HG03571 (cell line): ENCODE measurements at regions not wholly inside any gene's neighbourhood (a gene's known extent, or its start where the extent isn't known, plus 50 kb on each side); places are given as distances from the start of the nearest gene placed in this dataset.

Experiments used
- ATAC-seq: cut with Tn5 transposase; IDR thresholded peaks from one replicate; pipeline ENCODE4 v1.9.1; 2021; ENCODE audit not compliant: unreplicated experiment

DNA sequence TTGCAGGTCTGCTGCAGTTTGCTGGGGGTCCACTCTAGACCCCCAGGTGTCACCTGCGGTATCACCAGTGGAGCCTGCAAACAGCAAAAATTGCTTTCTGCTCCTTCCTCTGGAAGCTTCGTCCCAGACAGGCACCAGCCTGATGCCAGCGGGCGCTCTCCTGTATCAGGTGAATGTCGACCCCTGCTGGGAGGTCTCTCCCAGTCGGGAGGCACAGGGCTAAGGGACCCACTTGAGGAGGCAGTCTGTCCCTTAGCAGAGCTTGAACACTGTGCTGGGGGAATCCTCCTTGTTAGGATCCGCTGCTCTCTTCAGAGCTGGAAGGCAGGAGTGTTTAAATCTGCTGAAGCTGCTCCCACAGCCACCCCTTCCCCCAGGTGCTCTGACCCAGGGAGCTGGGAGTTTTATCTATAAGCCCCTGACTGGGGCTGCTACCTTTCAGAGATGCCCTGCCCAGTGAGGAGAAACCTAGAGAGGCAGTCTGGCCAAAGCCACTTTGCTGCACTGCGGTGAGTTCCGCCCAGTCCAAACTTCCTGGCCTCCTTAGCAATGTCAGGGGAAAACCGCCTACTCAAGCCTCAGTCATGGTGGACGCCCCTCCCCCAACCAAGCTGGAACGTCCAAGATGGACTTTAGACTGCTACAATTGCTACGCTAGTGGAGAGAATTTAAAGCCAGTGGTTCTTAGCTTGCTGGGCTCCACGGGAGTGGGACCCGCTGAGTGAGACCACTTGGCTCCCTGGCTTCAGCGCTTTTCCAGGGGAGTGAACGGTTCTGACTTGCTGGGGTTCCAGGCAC is 652.5 kb downstream of the KCNJ3 start:
- no peak for ATAC-seq

DNA sequence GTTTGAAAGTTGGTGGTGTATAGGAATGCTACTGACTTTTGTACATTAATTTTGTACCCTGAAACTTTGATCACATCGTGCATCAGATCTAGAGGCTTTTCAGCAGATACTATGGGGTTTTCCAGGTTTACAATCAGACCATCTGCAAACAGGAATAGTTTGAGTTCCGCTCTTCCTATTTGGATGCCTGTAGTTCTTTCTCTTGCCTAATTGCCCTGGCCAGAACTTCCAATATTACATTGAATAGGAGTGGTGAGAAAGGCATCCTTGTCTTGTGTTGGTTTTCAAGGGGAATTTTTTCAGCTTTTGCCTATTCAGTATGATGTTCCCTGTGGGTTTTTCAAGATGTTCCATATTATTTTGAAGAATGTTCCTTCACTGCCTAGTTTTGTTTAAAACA is 633.5 kb downstream of the KCNJ3 start:
- no peak for ATAC-seq

DNA sequence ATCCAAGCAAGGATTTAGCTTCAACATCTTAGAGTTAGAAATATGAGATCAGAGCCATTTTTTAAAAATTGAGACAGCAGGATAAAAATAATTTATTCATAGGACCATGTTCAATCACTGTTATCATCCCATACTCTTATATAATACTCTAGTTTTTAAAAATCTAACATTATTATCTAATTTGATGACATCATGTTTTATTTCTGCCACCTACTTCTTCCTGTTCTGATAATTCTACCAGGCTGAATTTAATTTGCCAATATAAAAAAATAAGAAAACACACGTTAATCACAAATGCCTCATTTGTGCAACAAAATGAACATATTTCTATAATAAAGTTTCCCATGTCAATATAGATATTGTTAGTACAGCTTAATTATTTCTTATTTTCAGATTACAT is 621.7 kb downstream of the KCNJ3 start:
- no peak for ATAC-seq

DNA sequence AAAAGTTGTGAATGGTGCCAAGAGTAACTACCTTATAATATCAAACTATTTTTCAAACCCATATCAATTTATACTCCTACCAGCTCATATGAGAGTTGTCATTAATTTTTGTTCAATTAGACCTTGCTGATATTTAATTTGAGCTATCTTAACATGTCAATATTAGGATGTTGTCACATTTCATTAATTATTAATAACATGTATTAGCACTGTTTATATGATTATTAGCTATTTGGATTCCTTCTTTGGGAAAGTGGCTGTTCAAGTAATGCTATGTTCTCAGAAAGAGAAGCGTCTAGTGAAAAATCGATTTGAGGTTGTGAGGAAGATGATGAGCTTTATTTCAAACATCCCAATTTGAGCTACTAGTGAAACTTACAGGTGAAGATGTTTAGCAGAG is 620.2 kb downstream of the KCNJ3 start:
- ATAC-seq, result no peak

DNA sequence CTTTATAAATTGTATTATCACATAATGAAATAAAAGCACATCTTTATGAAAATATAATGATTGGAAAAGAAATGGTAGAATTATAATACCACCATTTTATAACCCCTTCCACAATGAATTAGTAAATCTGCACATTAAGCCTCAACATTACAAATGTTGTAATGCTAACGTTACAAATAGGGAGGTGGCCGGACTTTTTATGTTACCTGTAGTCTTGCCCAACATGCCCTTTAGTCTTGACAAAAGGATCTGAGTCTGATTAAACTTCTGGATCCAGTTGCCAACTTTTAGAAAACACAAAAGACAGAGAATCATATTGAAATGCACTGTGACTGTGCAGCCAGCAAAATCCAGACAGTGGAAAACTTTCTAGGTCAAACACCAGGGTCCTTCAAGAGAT is 617.3 kb downstream of the KCNJ3 start:
- ATAC-seq, result no peak

DNA sequence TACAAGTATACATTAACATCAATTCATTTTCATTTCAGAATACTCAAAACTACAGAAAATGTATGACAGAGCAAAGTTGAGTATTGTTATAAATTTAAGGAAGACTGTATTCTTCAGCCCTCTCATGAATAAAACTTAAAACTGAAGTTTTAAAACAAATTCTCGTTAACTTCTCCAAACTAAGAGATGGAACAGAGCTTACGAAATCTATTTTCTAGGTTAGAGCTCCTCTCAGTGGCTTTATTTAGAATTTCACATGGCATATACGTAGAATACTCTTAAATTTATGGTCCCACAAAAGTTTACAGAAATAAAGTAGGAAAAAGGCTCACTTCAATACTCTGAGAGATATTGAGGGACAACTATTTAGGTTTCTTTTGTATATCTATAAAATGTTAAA is 612.1 kb downstream of the KCNJ3 start:
- no peak for ATAC-seq

DNA sequence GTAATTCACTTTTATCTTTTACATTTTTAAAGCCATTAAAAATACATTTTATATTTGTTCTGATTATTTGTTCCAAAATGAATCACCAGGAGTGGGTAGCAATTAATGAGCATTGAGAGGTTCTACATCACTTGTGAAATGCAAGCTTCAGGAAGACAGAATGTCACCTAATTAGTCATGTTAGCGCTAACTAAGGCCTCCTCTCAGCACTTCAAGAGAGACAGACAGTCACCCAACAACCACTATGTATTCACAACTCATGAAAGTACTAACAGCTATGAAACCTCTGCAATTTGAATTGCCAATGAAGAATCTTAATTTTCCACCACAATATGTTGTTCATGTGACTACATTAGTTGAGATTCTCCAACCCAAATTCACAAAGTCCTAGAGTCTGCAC is 611.0 kb downstream of the KCNJ3 start:
- no peak for ATAC-seq

DNA sequence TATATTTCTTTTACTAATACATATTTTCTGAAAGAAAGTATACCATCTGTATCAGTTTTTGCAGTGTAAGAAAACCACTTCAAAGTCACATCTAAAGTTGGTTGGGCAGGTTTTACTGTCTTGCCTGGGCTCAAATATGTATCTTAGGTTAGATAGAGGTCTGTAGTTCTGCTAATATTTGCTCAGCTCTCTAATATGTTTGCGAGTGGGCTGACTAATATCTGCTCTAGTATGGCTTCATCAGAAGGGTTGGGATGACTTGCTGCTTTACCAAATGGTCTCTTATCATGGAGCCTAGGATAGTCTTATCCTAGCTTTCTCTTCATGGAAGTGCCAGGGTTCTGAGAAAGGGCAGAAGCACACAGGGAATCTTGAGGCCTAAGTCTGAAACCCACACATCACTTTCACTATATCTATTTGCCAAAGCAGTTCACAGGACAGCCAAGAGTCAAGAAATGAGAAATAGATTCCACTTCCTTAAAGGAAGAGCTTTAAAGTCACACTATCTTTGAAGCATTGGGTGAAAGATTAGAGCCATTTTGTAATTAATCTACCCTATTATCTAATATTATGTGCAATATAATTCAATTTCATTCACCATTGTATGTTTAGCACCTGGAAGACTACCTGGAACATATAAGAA is 610.0 kb downstream of the KCNJ3 start:
- no peak for ATAC-seq

DNA sequence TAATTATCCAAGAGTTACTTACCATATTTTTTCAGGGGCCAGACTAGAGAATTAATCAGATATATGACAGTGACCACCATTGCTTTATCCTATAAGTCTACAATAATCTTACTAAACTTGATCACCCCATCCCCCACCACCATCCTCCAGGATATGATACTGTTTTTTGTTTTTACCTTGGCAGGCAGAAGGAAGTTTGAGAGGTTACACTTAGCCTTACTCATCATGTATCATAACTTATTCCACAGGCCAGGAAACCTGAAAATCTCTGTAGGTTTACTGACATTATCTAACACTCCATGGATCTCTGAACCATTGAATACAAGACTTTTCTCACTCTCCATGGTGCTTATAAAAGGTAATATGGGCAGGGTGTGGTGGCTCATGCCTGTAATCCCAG is 602.7 kb downstream of the KCNJ3 start:
- ATAC-seq, result no peak

DNA sequence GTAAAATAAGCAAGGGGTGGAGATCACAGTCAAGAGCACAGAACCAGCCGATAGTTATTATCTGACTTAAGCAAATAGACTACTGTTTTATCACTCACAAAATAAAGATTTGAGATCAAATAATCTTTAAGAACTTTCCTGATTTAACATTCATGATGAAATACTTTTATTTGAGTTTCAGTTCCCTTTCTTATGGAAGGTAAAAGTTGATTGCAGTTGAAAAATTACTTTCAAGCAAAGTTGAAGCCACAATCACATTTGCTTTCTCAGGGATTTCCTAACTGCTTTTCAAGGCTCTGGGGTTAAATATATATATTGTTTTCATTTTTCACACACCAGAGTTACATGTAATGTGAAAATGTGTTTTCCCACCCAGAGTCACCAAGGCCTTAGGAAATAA is 599.5 kb downstream of the KCNJ3 start:
- no peak for ATAC-seq

DNA sequence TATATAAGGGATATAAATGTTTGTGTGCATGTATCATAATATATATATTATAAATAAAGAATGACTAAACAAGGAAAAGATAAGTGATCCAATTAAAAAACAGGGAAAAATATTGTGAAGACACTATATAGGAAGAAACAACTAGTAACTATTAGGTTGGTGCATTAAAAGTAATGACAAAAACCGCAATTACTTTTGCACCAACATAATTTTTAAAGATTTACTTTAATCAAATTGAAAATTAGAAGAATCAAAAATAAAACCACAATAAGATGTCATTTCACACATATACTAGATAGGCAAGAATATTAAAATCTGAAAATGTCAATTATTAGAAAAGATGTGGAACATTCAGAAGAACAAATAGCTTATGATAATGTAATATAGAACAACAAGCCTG is 595.9 kb downstream of the KCNJ3 start:
- no peak for ATAC-seq

DNA sequence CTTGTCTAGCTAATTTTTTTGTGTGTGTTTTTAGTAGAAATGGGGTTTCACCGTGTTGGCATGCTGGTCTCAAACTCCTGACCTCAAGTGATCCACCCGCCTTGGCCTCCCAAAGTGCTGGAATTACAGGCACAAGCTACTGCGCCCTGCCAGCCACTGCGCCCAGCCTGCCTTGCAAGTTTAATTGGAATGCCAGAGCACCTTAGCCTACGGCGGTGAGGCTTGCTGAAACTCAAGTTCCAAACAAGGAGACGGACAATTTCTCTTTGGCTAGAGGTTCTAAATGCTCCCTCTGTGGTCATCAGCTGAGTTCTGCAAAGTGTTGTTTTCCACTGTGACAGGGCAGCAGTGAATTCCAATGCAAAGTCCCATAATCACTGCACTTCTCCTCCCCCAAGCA is 583.4 kb downstream of the KCNJ3 start:
- ATAC-seq, result no peak

DNA sequence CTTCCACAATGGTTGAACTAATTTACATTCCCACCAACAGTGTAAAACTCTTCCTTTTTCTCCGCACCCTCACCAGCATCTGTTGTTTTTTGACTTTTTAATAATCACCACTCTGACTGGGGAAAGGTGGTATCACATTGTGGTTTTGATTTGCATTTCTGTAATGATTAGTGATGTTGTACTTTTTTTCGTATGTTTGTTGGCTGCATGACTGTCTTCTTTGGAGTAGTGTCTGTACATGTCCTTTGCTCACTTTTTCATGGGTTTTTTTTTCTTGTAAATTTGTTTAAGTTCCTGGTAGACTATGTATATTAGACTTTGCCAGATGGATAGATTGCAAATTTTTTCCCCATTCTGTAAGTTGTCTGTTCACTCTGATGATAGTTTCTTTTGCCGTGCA is 574.8 kb downstream of the KCNJ3 start:
- ATAC-seq, result no peak

DNA sequence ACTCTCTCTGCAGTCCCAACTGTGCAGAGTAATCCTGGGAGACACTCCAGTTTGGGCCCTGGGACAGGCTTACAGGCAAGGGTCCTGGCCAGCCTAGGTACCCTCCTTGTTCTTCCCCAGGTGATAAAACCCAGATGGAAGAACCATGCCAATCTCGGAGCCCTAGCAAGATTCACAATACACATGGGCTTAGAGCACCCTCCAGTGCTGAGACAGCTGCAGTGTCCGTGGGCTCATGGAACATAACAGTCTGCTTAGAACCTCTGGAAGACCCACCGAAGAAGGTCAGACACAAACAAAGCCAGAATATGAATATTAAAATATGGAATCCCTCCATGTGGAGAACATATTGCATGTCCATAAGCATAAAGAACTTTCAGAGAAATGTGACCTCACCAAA is 568.1 kb downstream of the KCNJ3 start:
- no peak for ATAC-seq

DNA sequence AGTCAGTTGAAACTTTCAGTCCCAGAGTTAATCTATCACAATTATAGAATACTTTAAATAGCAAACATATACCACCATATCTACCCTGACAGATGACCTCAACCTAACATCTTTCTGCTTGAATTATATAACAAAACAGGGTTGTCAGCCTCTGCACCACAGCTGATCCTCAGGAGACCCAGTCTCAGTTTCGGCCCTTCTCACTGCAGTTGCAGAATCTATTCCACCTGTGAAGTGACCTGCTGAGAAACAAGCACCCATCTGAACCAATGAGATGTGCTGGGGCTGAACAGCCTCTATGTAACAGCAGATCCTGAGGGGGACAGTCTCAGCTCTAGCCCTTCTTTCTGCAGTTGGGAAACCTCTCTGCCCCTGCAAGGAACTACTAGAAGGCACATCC is 567.6 kb downstream of the KCNJ3 start:
- ATAC-seq, result no peak

DNA sequence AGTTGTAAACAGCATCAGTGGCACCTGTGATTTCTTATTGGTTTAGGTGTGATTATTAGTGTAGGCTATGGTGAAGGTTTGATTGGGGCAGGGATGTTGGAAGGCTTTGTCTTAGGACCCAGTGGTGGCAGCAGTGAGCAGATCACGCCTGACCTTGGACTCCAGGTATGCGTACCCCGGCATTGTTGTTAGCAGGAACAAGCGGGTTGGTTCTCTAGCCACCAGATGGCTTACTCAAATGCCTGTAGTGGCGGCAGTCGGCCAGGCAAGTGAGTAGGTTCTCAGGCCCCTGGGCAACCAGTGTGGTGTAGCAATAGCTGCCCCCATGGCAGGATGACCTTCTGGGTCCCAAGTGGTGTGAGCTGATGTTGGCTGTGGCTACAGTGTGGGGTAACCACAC is 558.3 kb downstream of the KCNJ3 start:
- ATAC-seq, result no peak

DNA sequence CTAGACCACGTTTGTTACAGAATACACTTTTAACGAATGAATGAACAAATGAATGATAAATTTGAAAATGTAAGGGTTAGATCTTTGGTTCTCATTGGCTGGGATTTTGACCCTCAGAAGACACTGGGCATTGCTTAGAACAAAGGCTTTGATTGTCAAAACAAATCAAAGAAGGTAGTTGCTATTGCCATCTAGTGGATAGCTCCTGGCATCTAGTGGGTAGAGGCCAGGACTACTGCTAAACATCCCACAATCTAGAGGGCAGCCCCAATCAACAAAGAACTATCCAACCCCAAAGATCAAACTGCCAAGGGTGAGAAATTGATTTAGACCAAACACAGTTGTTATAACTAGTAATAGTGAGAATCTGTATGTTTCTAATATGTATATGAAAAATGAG is 552.3 kb downstream of the KCNJ3 start:
- ATAC-seq, result peak; percentile 59

DNA sequence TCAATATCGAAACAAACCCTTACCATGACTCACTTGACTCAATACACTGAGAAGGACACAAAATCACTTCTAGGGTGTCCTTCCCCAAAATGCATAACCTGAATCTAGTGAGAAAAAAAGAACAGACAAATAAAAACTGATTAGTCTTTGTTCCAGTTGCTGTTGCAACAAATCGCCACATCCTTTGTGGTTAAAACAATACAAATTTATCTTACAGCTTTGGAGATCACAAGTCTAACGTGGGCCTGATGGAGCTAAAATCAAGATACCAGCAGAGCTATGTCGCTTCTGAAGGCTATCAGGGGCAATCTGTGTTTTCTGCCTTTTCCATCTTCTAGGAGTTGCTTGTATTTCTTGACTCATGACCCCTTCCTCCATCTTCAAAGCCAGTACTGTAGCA is 541.7 kb downstream of the KCNJ3 start:
- no peak for ATAC-seq

DNA sequence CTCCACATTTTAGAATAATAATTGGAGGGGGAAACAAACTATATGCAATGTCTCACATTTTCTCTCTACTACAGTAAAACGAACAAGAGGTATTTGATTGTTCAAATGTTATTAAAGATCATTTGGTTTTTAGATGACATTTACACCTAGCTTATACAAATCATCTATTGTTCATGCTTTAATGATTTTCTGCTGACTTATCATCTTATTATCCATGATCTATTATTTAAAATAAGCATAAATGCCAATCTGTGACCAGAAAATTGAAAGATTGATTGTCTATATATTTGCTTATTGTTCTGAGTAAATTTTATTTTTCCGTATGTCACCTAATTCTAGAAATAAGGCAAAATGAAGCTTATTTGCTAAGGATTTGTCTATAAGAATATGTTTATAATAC is 537.2 kb downstream of the KCNJ3 start:
- ATAC-seq, result no peak

DNA sequence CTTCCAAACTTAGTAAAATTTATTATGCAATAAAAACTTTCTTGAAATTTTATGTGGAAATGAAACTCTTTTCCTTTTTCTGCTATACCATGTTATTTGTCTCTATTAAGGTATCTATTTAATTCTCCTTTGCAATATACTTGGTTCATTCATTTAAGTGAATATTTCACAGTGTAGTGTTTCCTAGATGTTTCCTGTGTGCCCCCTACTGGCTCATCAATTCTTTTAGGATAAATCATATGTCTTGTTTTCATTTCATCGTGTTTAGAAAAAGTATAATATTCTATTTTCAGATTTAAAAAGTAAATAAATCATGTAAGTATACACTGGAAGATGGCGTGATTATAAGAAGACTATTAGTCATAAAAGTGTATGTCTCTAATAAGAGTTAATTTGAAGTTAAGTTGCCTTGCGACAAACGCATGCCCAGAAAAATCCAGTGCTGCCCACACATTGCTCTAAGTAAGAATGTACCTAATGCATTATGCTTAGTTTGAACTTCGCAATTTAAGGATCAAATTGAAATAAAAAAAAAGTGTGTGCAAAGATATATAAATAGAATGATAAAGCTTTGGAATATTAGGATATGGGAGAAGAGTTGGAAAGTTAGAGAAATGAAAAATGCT is 525.4 kb downstream of the KCNJ3 start:
- no peak for ATAC-seq

DNA sequence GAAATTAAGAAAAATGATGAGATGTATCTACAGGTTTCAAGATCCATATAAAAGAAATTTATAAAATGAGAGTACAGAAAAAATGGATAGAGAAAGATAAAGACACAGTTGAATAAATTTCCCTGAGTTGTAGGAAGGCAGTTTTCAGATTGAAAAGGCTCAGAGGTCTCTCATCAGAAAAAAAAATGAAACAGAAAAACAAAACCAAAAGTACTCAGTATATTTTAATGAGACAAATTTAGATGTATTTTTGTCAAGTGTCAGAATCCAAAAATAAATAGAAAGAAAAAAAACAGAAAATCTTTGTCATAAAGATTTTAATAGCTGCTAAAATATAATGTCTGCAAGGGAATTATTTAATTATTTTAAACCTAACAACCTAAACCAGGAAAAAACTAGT is 520.5 kb downstream of the KCNJ3 start:
- ATAC-seq, result no peak

DNA sequence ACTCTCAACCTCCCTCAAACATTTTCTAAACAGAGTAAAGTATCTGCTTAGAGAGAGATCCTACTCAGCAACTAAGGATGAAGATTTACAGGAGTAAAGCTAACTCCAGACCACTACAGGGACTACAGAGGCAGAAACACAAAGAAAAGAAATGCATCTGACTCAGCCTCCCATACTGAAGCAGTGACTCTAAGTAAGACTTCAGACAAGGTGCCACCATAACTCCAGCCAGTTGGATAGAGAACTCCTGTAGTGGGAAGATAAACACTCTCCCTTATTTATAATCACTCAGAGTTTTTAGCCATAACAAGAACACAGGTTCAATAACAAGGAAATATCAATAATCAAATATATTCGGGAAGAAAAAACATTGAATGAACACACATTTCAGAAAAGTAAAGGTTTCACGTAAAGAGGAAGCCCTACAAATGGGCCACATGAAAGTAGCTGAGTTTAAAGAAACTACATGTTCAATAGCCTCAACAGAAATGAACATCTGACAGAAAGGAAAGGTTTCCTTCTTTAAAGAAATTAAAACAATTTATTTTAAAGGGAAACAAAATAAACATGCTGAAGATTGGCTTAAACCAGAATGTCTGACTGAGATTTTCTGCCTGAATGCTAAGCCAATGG is 519.9 kb downstream of the KCNJ3 start:
- ATAC-seq, result no peak
